K562 (cell line): ENCODE measurements at regions not wholly inside any gene's neighbourhood (a gene's known extent, or its start where the extent isn't known, plus 50 kb on each side); places are given as distances from the start of the nearest gene placed in this dataset.

Source experiments
- ATAC-seq: fragments of 200-7000 bp; cut with Tn5 transposase; 3 replicates; pipeline ENCODE4 v1.9.1; 2020; ENCODE audit warnings: moderate library complexity
- BruUV-seq: library from RNA; stranded (reverse); fragments of 400-500 nt; replicated peaks from 2 replicates; lab custom pipeline; 2021; lab: Mats Ljungman, UMichigan
- CTCF ChIA-PET: fragments of 300-600 bp; formaldehyde crosslinking; extraction: SDS; loops from one replicate; lab custom pipeline; 2021; ENCODE audit warnings: low intra/inter-chr PET ratio; lab: Yijun Ruan, JAX
- POLR2A ChIA-PET: fragments of 300-600, 350-650 bp; sonication (Branson Sonifier 250); formaldehyde crosslinking; extraction: SDS; loops from one replicate; lab custom pipeline; 2021; ENCODE audit warnings: antibody characterized with exemption, inconsistent platforms; lab: Yijun Ruan, JAX
- DNase-seq, 4 experiments: peaks; one replicate each; pipeline versions ENCODE4 v3.0.0 to v3.0.0-alpha.2; 2011 to 2018; ENCODE audit warnings: low spot score in 3 of 4, mixed read lengths in 3 of 4; ENCODE audit errors: extremely low read depth in 1 of 4
- FAIRE-seq: peaks from 2 replicates; lab custom pipeline; 2011; peaks lifted over from hg19 to GRCh38; lab: Jason Lieb, UNC
- H2AFZ ChIP-seq: 2 replicates; pipeline ENCODE4 v1.6.0; 2011; ENCODE audit warnings: low read depth, low read length, control low read depth, inconsistent platforms
- H3K27ac ChIP-seq: fragments of 200-600 bp; 3 replicates; pipeline ENCODE4 v1.8.0; 2011; ENCODE audit warnings: low read depth, mild to moderate bottlenecking, control low read depth, inconsistent platforms, low read length, moderate library complexity, mixed read lengths; ENCODE audit errors: extremely low read depth
- H3K27me3 ChIP-seq, 2 experiments: fragments of 300-600 bp in 1 of 2; 2 replicates in 1 of 2; 3 replicates in 1 of 2; pipeline versions ENCODE4 v1.6.0 to v1.8.0; 2011; ENCODE audit warnings: inconsistent platforms in 2 of 2, low read length in 2 of 2, mild to moderate bottlenecking in 1 of 2, mixed read lengths in 1 of 2, moderate library complexity in 1 of 2; ENCODE audit not compliant: control insufficient read depth in 2 of 2, insufficient read depth in 2 of 2
- H3K36me3 ChIP-seq: fragments of 300-600 bp; 3 replicates; pipeline ENCODE4 v1.8.0; 2011; ENCODE audit warnings: mild to moderate bottlenecking, low read length, inconsistent platforms; ENCODE audit not compliant: control insufficient read depth, insufficient read depth
- H3K4me1 ChIP-seq, 2 experiments: fragments of 200-600 bp in 1 of 2; replicated peaks in 1 of 2; 2 replicates in 1 of 2; 3 replicates in 1 of 2; pipeline versions ENCODE4 v1.5.1 to v1.8.0; 2011; ENCODE audit warnings: inconsistent platforms in 2 of 2, low read length in 2 of 2, mild to moderate bottlenecking in 1 of 2, mixed read lengths in 1 of 2, moderate library complexity in 1 of 2; ENCODE audit not compliant: control insufficient read depth in 2 of 2, insufficient read depth in 2 of 2
- H3K4me2 ChIP-seq: 2 replicates; pipeline ENCODE4 v1.6.1; 2011; ENCODE audit warnings: low read length, control low read depth, inconsistent platforms, mixed read lengths; ENCODE audit not compliant: insufficient read depth
- H3K4me3 ChIP-seq: fragments of 200-600 bp; sonication (generic), shearing (Covaris generic); 2 replicates; pipeline ENCODE4 v1.5.1; 2016; ENCODE audit warnings: control low read depth, inconsistent platforms
- H3K79me2 ChIP-seq: fragments of 200-600 bp; 3 replicates; pipeline ENCODE4 v1.8.0; 2011; ENCODE audit warnings: low read length, inconsistent platforms; ENCODE audit not compliant: control insufficient read depth, insufficient read depth
- H3K9ac ChIP-seq, 2 experiments: 2 replicates each; pipeline versions ENCODE4 v1.6.0 to v1.6.1; 2011; ENCODE audit warnings: low read depth in 2 of 2, low read length in 2 of 2, control low read depth in 1 of 2, inconsistent platforms in 1 of 2, mild to moderate bottlenecking in 1 of 2, mixed read lengths in 1 of 2; ENCODE audit not compliant: insufficient read depth in 1 of 2
- H3K9me1 ChIP-seq: one replicate; pipeline ENCODE4 v1.6.0; 2011; ENCODE audit warnings: inconsistent platforms, mild to moderate bottlenecking, low read length, moderate library complexity; ENCODE audit not compliant: control insufficient read depth, insufficient read depth
- H3K9me3 ChIP-seq: replicated peaks from 2 replicates; pipeline ENCODE4 v1.5.1; 2011; ENCODE audit warnings: low read depth, low read length, inconsistent platforms; ENCODE audit not compliant: control insufficient read depth, insufficient read depth
- H4K20me1 ChIP-seq: replicated peaks from 2 replicates; pipeline ENCODE4 v1.6.1; 2011; ENCODE audit warnings: low read length, inconsistent platforms, mixed read lengths; ENCODE audit not compliant: control insufficient read depth, insufficient read depth
- CREB1 ChIP-seq, 2 experiments: sonication (generic) in 1 of 2; formaldehyde crosslinking in 1 of 2; IDR thresholded peaks; 2 replicates each; pipeline versions ENCODE4 v1.6.1 to v1.8.0; 2012 to 2022; ENCODE audit warnings: inconsistent platforms in 1 of 2, mild to moderate bottlenecking in 1 of 2, missing genetic modification reagents in 1 of 2, moderate library complexity in 1 of 2
- MIER1 ChIP-seq: fragments of 450-650 bp; IDR thresholded peaks from 2 replicates; pipeline ENCODE4 v1.6.1; 2016; ENCODE audit warnings: antibody characterized with exemption, mild to moderate bottlenecking, low read depth
- PHTF2 ChIP-seq: fragments of 250-450 bp; sonication (Bioruptor Pico); IDR thresholded peaks from 2 replicates; pipeline ENCODE4 v1.5.0; 2021; ENCODE audit warnings: mild to moderate bottlenecking
- PRMT5 ChIP-seq: sonication (generic); formaldehyde crosslinking; IDR thresholded peaks from 2 replicates; pipeline ENCODE4 v1.5.0; 2020; ENCODE audit warnings: missing genetic modification reagents
- STAT5B ChIP-seq: fragments of 250-450 bp; sonication (Bioruptor Pico); IDR thresholded peaks from 2 replicates; pipeline ENCODE4 v1.8.0; 2021; ENCODE audit warnings: mild to moderate bottlenecking, inconsistent platforms
- ZBED1 ChIP-seq: IDR thresholded peaks from 2 replicates; pipeline ENCODE4 v1.6.1; 2014
- WGBS: fragments of 100-300 bp; shearing (Covaris generic); methylation state at CpG from one replicate; pipeline ENCODE4 v1.1.6; 2016; ENCODE audit warnings: low coverage, mixed read lengths; ENCODE audit not compliant: insufficient coverage; ENCODE audit errors: missing lambda C conversion rate; 5-methylcytosine and 5-hydroxymethylcytosine counted together
- in situ Hi-C: fragments of 300-500 bp; cut with MboI; formaldehyde crosslinking; loops from 4 replicates; pipeline ENCODE4 v1.15.0; 2018; ENCODE audit warnings: inconsistent platforms, mixed read lengths
- intact Hi-C: fragments of 100-400 bp; cut with micrococcal nuclease; formaldehyde crosslinking; loops from 2 replicates; pipeline ENCODE4 v1.14.2; 2022
- TF ChIP-seq, protein P1 (sequence below): sonication (generic); formaldehyde crosslinking; IDR thresholded peaks from 2 replicates; pipeline ENCODE4 v1.8.0; 2023; ENCODE audit warnings: missing genetic modification reagents, mild to moderate bottlenecking, borderline replicate concordance
- TF ChIP-seq, protein P2 (sequence below): sonication (generic); formaldehyde crosslinking; IDR thresholded peaks from 2 replicates; pipeline ENCODE4 v1.8.0; 2022; ENCODE audit warnings: missing genetic modification reagents, mild to moderate bottlenecking, moderate library complexity, borderline replicate concordance
- TF ChIP-seq, protein P3 (sequence below): fragments of 250-450 bp; sonication (Bioruptor Pico); IDR thresholded peaks from 2 replicates; pipeline ENCODE4 v1.5.0; 2021; ENCODE audit warnings: mild to moderate bottlenecking, borderline replicate concordance
- TF ChIP-seq, protein P4 (sequence below): fragments of 450-650 bp; IDR thresholded peaks from 2 replicates; pipeline ENCODE4 v1.6.1; 2017; ENCODE audit warnings: mild to moderate bottlenecking, moderate library complexity

DNA sequence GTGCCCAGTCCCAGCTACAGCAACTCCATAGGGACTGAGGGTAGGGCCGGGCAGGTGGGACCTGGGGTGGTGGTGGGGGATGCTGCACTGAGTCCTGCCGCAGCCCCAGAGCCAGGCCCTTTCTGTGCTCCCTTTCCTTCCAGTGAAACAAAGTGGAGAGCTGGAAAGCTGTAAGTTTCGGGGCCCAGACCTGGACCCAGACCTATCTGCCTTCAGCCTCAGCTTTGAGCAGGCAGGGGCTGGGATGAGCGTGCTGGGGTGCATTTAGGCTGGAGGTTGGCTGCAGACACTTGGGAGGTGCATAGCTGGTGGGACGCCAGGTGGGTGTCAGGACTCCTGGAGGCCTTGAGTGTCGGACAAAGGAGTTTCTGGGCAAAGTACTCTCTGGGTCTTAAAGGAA, 92.7 kb upstream of the C1orf174 start:
- Histone ChIP-seq H3K4me2 (no peak overlapping the region), H2AFZ (no peak overlapping the region), H4K20me1 (peaks cover 7% of the 10 kb centered on the region; the same call in 1 of the 2 replicates), H3K9me3 (no peaks in the 10 kb centered on the region), H3K9me1 (no peaks in the 10 kb centered on the region), H3K4me3 (no peak overlapping the region), H3K79me2 (no peaks in the 10 kb centered on the region), H3K27ac (no peak overlapping the region), H3K9ac (no peak overlapping the region; a peak in 1 of 4 replicates), H3K4me1 (no peaks in the 10 kb centered on the region), H3K36me3 (peaks cover 4% of the 10 kb centered on the region; the same call in 1 of the 3 replicates), H3K27me3 (peaks cover 2 to 28% of the 10 kb centered on the region in 2 experiments; a peak in 1 of 5 replicates)
- WGBS, result 21% methylated on average over 6 of the region's 6 CpGs
- in situ Hi-C loops (no loop called here), intact Hi-C loops (no loop called here)
- CTCF ChIA-PET, result no interaction called here
- FAIRE-seq, result no peak
- no peak for DNase-seq
- ATAC-seq, result no peak
- no TSS peak for BruUV-seq
- POLR2A ChIA-PET, result interaction anchor here (0.7 kb wide), 1 partner anchor 17 kb away, joined by 5 read pairs; no protein-coding TSS in a partner anchor
- TF ChIP-seq PHTF2 (no peak), CREB1 (IDR thresholded peaks at IDR 0.05) (no peak), CREB1 (CRISPR knock-in tag; IDR thresholded peaks at IDR 0.05) (no peak), ZBED1 (no peak), STAT5B (CRISPR knock-in tag) (no peak), PRMT5 (CRISPR knock-in tag) (no peak), MIER1 (no peak)
- TF ChIP-seq, protein P1, sequence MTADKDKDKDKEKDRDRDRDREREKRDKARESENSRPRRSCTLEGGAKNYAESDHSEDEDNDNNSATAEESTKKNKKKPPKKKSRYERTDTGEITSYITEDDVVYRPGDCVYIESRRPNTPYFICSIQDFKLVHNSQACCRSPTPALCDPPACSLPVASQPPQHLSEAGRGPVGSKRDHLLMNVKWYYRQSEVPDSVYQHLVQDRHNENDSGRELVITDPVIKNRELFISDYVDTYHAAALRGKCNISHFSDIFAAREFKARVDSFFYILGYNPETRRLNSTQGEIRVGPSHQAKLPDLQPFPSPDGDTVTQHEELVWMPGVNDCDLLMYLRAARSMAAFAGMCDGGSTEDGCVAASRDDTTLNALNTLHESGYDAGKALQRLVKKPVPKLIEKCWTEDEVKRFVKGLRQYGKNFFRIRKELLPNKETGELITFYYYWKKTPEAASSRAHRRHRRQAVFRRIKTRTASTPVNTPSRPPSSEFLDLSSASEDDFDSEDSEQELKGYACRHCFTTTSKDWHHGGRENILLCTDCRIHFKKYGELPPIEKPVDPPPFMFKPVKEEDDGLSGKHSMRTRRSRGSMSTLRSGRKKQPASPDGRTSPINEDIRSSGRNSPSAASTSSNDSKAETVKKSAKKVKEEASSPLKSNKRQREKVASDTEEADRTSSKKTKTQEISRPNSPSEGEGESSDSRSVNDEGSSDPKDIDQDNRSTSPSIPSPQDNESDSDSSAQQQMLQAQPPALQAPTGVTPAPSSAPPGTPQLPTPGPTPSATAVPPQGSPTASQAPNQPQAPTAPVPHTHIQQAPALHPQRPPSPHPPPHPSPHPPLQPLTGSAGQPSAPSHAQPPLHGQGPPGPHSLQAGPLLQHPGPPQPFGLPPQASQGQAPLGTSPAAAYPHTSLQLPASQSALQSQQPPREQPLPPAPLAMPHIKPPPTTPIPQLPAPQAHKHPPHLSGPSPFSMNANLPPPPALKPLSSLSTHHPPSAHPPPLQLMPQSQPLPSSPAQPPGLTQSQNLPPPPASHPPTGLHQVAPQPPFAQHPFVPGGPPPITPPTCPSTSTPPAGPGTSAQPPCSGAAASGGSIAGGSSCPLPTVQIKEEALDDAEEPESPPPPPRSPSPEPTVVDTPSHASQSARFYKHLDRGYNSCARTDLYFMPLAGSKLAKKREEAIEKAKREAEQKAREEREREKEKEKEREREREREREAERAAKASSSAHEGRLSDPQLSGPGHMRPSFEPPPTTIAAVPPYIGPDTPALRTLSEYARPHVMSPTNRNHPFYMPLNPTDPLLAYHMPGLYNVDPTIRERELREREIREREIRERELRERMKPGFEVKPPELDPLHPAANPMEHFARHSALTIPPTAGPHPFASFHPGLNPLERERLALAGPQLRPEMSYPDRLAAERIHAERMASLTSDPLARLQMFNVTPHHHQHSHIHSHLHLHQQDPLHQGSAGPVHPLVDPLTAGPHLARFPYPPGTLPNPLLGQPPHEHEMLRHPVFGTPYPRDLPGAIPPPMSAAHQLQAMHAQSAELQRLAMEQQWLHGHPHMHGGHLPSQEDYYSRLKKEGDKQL (CRISPR knock-in tag), result no peak
- TF ChIP-seq, protein P2, sequence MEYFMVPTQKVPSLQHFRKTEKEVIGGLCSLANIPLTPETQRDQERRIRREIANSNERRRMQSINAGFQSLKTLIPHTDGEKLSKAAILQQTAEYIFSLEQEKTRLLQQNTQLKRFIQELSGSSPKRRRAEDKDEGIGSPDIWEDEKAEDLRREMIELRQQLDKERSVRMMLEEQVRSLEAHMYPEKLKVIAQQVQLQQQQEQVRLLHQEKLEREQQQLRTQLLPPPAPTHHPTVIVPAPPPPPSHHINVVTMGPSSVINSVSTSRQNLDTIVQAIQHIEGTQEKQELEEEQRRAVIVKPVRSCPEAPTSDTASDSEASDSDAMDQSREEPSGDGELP (CRISPR knock-in tag), result no peak
- TF ChIP-seq, protein P3, sequence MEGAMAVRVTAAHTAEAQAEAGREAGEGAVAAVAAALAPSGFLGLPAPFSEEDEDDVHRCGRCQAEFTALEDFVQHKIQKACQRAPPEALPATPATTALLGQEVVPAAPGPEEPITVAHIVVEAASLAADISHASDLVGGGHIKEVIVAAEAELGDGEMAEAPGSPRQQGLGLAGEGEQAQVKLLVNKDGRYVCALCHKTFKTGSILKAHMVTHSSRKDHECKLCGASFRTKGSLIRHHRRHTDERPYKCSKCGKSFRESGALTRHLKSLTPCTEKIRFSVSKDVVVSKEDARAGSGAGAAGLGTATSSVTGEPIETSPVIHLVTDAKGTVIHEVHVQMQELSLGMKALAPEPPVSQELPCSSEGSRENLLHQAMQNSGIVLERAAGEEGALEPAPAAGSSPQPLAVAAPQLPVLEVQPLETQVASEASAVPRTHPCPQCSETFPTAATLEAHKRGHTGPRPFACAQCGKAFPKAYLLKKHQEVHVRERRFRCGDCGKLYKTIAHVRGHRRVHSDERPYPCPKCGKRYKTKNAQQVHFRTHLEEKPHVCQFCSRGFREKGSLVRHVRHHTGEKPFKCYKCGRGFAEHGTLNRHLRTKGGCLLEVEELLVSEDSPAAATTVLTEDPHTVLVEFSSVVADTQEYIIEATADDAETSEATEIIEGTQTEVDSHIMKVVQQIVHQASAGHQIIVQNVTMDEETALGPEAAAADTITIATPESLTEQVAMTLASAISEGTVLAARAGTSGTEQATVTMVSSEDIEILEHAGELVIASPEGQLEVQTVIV, result no peak
- TF ChIP-seq, protein P4, sequence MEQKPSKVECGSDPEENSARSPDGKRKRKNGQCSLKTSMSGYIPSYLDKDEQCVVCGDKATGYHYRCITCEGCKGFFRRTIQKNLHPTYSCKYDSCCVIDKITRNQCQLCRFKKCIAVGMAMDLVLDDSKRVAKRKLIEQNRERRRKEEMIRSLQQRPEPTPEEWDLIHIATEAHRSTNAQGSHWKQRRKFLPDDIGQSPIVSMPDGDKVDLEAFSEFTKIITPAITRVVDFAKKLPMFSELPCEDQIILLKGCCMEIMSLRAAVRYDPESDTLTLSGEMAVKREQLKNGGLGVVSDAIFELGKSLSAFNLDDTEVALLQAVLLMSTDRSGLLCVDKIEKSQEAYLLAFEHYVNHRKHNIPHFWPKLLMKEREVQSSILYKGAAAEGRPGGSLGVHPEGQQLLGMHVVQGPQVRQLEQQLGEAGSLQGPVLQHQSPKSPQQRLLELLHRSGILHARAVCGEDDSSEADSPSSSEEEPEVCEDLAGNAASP, result no peak
